ENCODE measurements at regions not wholly inside any gene's neighbourhood (a gene's known extent, or its start where the extent isn't known, plus 50 kb on each side); places are given as distances from the start of the nearest gene placed in this dataset.

- Histone ChIP-seq H3K36me3 (ENCODE audit: insufficient read depth, low read length) (no peaks in the 10 kb centered on the region), H3K4me1 (ENCODE audit: insufficient read depth, low read length) (peaks cover 6% of the 10 kb centered on the region), H3K9me3 (ENCODE audit: low read length) (peaks cover 2% of the 10 kb centered on the region), H3K27me3 (ENCODE audit: insufficient read depth, low read length) (peaks cover 15% of the 10 kb centered on the region), H3K4me3 (ENCODE audit: low read length) (no peak overlapping the region), H2AFZ (ENCODE audit: low read depth, low read length) (no peak overlapping the region)
Observed at GRCh38 chr7:18081617-18082016, 54.0 kb upstream of the PRPS1L1 start.

DNA sequence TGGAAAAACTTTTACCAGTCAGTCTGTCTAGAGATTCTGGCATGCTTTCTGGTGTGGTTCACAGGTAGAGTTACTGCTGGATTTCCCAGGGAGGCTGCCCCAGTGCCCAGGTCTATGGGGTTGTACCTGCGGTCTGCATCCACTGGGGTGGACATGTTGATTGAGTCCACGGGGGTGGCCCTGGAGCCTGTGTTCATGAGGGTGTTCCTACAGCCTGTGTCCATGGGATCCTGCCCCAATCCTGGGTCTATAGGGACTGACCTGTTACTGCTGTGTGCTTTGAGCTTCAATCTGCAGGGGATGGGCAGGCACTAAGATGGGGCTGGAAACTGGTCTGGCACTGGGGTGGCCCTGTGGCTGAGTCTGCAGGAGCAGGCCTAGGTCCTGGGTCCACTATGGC lies 54.5 kb upstream of the PRPS1L1 start:
- Histone ChIP-seq H2AFZ (ENCODE audit: low read depth, low read length) (no peak overlapping the region), H3K4me3 (ENCODE audit: low read length) (no peak overlapping the region), H3K27me3 (ENCODE audit: insufficient read depth, low read length) (peaks cover 18% of the 10 kb centered on the region), H3K36me3 (ENCODE audit: insufficient read depth, low read length) (no peaks in the 10 kb centered on the region), H3K4me1 (ENCODE audit: insufficient read depth, low read length) (peaks cover 9% of the 10 kb centered on the region), H3K9me3 (ENCODE audit: low read length) (peaks cover 2% of the 10 kb centered on the region)

- Histone ChIP-seq H3K27me3 (ENCODE audit: insufficient read depth, low read length) (peaks cover 42% of the 10 kb centered on the region), H2AFZ (ENCODE audit: low read depth, low read length) (peak overlapping the region; percentile 87), H3K4me1 (ENCODE audit: insufficient read depth, low read length) (peaks cover 16% of the 10 kb centered on the region)
Observed at GRCh38 chr7:18086165-18087025, 58.7 kb upstream of the PRPS1L1 start.

GRCh38 chr7:18087026-18087686 lies 59.5 kb upstream of the PRPS1L1 start:
- Histone ChIP-seq H3K4me1 (ENCODE audit: insufficient read depth, low read length) (peaks cover 16% of the 10 kb centered on the region), H3K27me3 (ENCODE audit: insufficient read depth, low read length) (peaks cover 42% of the 10 kb centered on the region), H3K9me3 (ENCODE audit: low read length) (peaks cover 2% of the 10 kb centered on the region), H3K36me3 (ENCODE audit: insufficient read depth, low read length) (no peaks in the 10 kb centered on the region), H3K4me3 (ENCODE audit: low read length) (peak overlapping the region; percentile 55), H2AFZ (ENCODE audit: low read depth, low read length) (peak overlapping the region; percentile 56)

More at GRCh38 chr7:18086165-18087025, 58.7 kb upstream of the PRPS1L1 start:
- H3K36me3 ChIP-seq (ENCODE audit: insufficient read depth, low read length) = no peaks in the 10 kb centered on the region
- H3K4me3 ChIP-seq (ENCODE audit: low read length) = peak overlapping the region; percentile 55
- peaks cover 2% of the 10 kb centered on the region for H3K9me3 ChIP-seq (ENCODE audit: low read length)

GRCh38 chr7:18087687-18088078 lies 60.0 kb upstream of the PRPS1L1 start:
- Histone ChIP-seq H3K4me3 (ENCODE audit: low read length) (no peak overlapping the region), H3K4me1 (ENCODE audit: insufficient read depth, low read length) (peaks cover 16% of the 10 kb centered on the region), H3K27me3 (ENCODE audit: insufficient read depth, low read length) (peaks cover 42% of the 10 kb centered on the region), H3K36me3 (ENCODE audit: insufficient read depth, low read length) (no peaks in the 10 kb centered on the region), H3K9me3 (ENCODE audit: low read length) (no peaks in the 10 kb centered on the region), H2AFZ (ENCODE audit: low read depth, low read length) (no peak overlapping the region)

GRCh38 chr7:18096087-18096486 lies 68.4 kb upstream of the PRPS1L1 start:
- no peaks in the 10 kb centered on the region for H3K36me3 ChIP-seq (ENCODE audit: insufficient read depth, low read length)
- H3K4me1 ChIP-seq (ENCODE audit: insufficient read depth, low read length) = no peaks in the 10 kb centered on the region
- peaks cover 2% of the 10 kb centered on the region for H3K27me3 ChIP-seq (ENCODE audit: insufficient read depth, low read length)
- no peaks in the 10 kb centered on the region for H3K9me3 ChIP-seq (ENCODE audit: low read length)
- H3K4me3 ChIP-seq (ENCODE audit: low read length) = no peak overlapping the region
- no peak overlapping the region for H2AFZ ChIP-seq (ENCODE audit: low read depth, low read length)

DNA sequence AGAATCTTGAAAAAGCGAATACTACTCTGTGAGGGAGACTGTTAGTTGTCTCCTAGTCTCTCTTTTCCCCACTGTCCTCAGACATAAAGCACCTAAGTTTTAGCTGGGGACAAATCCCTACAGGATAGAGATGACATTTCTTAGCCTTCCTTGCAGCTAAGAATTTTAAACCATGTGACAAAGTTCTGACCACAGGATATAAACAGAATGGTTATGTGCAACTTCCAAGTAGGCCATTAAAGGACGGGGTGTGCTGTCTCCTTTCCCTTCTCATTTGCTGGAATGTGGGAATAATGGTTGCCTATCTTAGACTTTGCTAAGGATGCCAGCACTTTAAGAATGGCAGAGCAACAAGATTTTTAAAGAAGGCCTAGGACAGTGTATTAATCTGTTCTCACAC lies 74.9 kb upstream of the PRPS1L1 start:
- Histone ChIP-seq H3K9me3 (ENCODE audit: low read length) (no peaks in the 10 kb centered on the region), H3K27me3 (ENCODE audit: insufficient read depth, low read length) (no peaks in the 10 kb centered on the region), H2AFZ (ENCODE audit: low read depth, low read length) (no peak overlapping the region), H3K4me3 (ENCODE audit: low read length) (no peak overlapping the region), H3K36me3 (ENCODE audit: insufficient read depth, low read length) (no peaks in the 10 kb centered on the region), H3K4me1 (ENCODE audit: insufficient read depth, low read length) (no peaks in the 10 kb centered on the region)

DNA sequence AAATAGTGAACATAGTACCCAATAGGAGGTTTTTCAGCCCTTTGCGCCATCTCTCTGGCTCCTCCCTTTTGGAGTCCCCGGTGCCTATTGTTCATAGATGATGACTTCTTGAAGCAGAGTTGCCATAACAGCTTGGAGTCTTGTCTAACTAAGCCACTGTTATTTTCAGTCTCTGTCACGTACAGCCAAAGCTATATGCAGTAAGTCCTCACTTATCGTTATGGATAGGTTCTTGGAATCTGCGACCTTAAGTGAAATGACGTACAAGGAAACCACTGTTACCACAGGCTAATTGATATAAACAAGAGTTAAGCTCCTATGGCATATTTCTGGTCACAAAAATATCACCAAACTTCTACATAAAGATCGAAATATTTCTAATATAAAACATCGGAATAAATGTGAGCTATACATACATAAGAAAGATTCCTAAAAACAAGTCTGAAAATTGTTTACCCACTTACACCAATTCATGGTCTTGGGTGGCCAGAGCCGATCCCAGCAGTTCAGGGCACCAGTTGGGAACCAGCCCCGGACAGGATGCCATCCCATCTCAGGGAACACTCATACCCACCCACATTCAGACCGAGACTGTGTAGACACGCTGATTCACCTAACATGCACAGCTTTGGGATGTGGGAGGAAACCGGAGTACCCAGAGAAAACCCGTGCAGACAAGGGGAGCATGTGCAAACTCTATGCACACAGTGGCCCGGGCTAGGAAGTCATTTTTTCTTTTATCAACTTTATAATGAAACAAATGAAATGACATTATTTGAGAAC lies 76.0 kb upstream of the PRPS1L1 start:
- no peak overlapping the region for H2AFZ ChIP-seq (ENCODE audit: low read depth, low read length)
- no peaks in the 10 kb centered on the region for H3K27me3 ChIP-seq (ENCODE audit: insufficient read depth, low read length)
- no peaks in the 10 kb centered on the region for H3K4me1 ChIP-seq (ENCODE audit: insufficient read depth, low read length)
- H3K4me3 ChIP-seq (ENCODE audit: low read length) = no peak overlapping the region
- H3K9me3 ChIP-seq (ENCODE audit: low read length) = no peaks in the 10 kb centered on the region
- no peaks in the 10 kb centered on the region for H3K36me3 ChIP-seq (ENCODE audit: insufficient read depth, low read length)

GRCh38 chr7:18109762-18110161 lies 82.1 kb upstream of the PRPS1L1 start:
- no peak overlapping the region for H2AFZ ChIP-seq (ENCODE audit: low read depth, low read length)
- no peak overlapping the region for H3K4me3 ChIP-seq (ENCODE audit: low read length)
- H3K9me3 ChIP-seq (ENCODE audit: low read length) = no peaks in the 10 kb centered on the region
- no peaks in the 10 kb centered on the region for H3K4me1 ChIP-seq (ENCODE audit: insufficient read depth, low read length)
- no peaks in the 10 kb centered on the region for H3K27me3 ChIP-seq (ENCODE audit: insufficient read depth, low read length)
- H3K36me3 ChIP-seq (ENCODE audit: insufficient read depth, low read length) = no peaks in the 10 kb centered on the region

- no peaks in the 10 kb centered on the region for H3K27me3 ChIP-seq (ENCODE audit: insufficient read depth, low read length)
- no peak overlapping the region for H3K4me3 ChIP-seq (ENCODE audit: low read length)
- no peaks in the 10 kb centered on the region for H3K9me3 ChIP-seq (ENCODE audit: low read length)
- no peak overlapping the region for H2AFZ ChIP-seq (ENCODE audit: low read depth, low read length)
- H3K4me1 ChIP-seq (ENCODE audit: insufficient read depth, low read length) = peaks cover 3% of the 10 kb centered on the region
- no peaks in the 10 kb centered on the region for H3K36me3 ChIP-seq (ENCODE audit: insufficient read depth, low read length)
Observed at GRCh38 chr7:18116661-18117060, 89.0 kb upstream of the PRPS1L1 start.

- peaks cover 3% of the 10 kb centered on the region for H3K4me1 ChIP-seq (ENCODE audit: insufficient read depth, low read length)
- H3K36me3 ChIP-seq (ENCODE audit: insufficient read depth, low read length) = no peaks in the 10 kb centered on the region
- no peaks in the 10 kb centered on the region for H3K27me3 ChIP-seq (ENCODE audit: insufficient read depth, low read length)
- no peak overlapping the region for H2AFZ ChIP-seq (ENCODE audit: low read depth, low read length)
- H3K9me3 ChIP-seq (ENCODE audit: low read length) = no peaks in the 10 kb centered on the region
- no peak overlapping the region for H3K4me3 ChIP-seq (ENCODE audit: low read length)
Observed at GRCh38 chr7:18117482-18117881, 89.8 kb upstream of the PRPS1L1 start.

GRCh38 chr7:18119985-18120384 lies 92.3 kb upstream of the PRPS1L1 start:
- no peaks in the 10 kb centered on the region for H3K27me3 ChIP-seq (ENCODE audit: insufficient read depth, low read length)
- H2AFZ ChIP-seq (ENCODE audit: low read depth, low read length) = peak overlapping the region; percentile 22
- peaks cover 3% of the 10 kb centered on the region for H3K4me1 ChIP-seq (ENCODE audit: insufficient read depth, low read length)
- H3K9me3 ChIP-seq (ENCODE audit: low read length) = no peaks in the 10 kb centered on the region
- H3K4me3 ChIP-seq (ENCODE audit: low read length) = no peak overlapping the region
- H3K36me3 ChIP-seq (ENCODE audit: insufficient read depth, low read length) = no peaks in the 10 kb centered on the region
